ENCODE measurements at regions not wholly inside any gene's neighbourhood (a gene's known extent, or its start where the extent isn't known, plus 50 kb on each side); places are given as distances from the start of the nearest gene placed in this dataset.
A peak's percentile ranks its signal among the peaks of the same experiment; 100 is the strongest.

DNA sequence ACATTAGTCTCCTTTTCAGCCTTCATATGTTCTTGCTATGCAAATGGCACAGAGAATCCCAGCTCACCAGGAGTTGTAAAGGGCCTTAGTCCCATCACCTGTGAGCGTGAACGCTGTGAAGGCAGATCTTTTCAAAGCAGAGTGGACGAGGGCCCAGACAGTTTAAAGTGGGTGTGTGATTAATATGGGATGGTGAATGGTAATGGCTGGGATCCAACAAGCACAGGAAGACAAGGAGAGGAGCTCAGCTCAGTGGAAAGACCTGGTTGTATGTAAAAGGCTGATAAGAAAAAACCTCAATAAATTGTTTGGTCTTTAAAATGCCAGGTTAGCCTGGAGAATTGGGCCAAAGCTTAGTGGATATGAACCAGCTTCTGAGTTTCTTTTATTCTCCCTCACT lies 326.2 kb downstream of the NYAP2 start:
- Histone ChIP-seq H2AFZ (ENCODE audit: low read length) (no peak overlapping the region), H3K36me3 (replicated peaks in 1 of 2; ENCODE audit: control insufficient read depth in 1 of 2, insufficient read depth in 2 of 2, low read length in 2 of 2) (no peaks in the 10 kb centered on the region), H3K4me1 (ENCODE audit: insufficient read depth, low read length) (no peaks in the 10 kb centered on the region), H3K9ac (ENCODE audit: insufficient read depth, low read depth, low read length) (no peak overlapping the region), H4K20me1 (ENCODE audit: insufficient read depth, low read length) (no peaks in the 10 kb centered on the region), H3K4me2 (ENCODE audit: low read depth, low read length) (no peak overlapping the region), H3K27ac (ENCODE audit: extremely low read length, insufficient read depth, low read length) (no peak overlapping the region), H3K4me3 (replicated peaks in 1 of 3; ENCODE audit: insufficient read depth in 1 of 3, low read depth in 2 of 3, low read length in 3 of 3) (no peak overlapping the region), H3K79me2 (ENCODE audit: insufficient read depth, low read length) (no peaks in the 10 kb centered on the region), H3K9me3 (ENCODE audit: low read length) (no peaks in the 10 kb centered on the region), H3K27me3 (ENCODE audit: control insufficient read depth in 1 of 2, insufficient read depth in 2 of 2, low read length in 2 of 2) (no peaks in the 10 kb centered on the region)
- FAIRE-seq (peak; percentile 8), DNase-seq (ENCODE audit: low spot score) (no peak), ATAC-seq (no peak)
- in situ Hi-C loops (cut with HindIII; ENCODE audit: extremely low pct_ligation_motif_present, low pct_unique_long_range_greater_than_20kb) (no loop called here), intact Hi-C loops (cut with micrococcal nuclease; ENCODE audit: unreplicated experiment) (loop anchor here (5.0 kb wide), 1 partner anchor 1527 kb away; no protein-coding TSS in a partner anchor)
- POLR2A ChIA-PET, result no interaction called here
- WGBS (ENCODE audit: low lambda C conversion rate), result 2% methylated on average over 3 of the region's 3 CpGs
- no TSS peak for BruUV-seq (replicated peaks)
- CTCF ChIA-PET (ENCODE audit: low intra/inter-chr PET ratio, low total read pairs), result no interaction called here
- TF ChIP-seq, protein P1, sequence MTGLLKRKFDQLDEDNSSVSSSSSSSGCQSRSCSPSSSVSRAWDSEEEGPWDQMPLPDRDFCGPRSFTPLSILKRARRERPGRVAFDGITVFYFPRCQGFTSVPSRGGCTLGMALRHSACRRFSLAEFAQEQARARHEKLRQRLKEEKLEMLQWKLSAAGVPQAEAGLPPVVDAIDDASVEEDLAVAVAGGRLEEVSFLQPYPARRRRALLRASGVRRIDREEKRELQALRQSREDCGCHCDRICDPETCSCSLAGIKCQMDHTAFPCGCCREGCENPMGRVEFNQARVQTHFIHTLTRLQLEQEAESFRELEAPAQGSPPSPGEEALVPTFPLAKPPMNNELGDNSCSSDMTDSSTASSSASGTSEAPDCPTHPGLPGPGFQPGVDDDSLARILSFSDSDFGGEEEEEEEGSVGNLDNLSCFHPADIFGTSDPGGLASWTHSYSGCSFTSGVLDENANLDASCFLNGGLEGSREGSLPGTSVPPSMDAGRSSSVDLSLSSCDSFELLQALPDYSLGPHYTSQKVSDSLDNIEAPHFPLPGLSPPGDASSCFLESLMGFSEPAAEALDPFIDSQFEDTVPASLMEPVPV (CRISPR knock-in tag; IDR thresholded peaks at IDR 0.05), result no peak
- TF ChIP-seq, protein P2, sequence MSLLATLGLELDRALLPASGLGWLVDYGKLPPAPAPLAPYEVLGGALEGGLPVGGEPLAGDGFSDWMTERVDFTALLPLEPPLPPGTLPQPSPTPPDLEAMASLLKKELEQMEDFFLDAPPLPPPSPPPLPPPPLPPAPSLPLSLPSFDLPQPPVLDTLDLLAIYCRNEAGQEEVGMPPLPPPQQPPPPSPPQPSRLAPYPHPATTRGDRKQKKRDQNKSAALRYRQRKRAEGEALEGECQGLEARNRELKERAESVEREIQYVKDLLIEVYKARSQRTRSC (CRISPR knock-in tag; IDR thresholded peaks at IDR 0.05; ENCODE audit: low read depth), result no peak
- TF ChIP-seq ZNF788 (CRISPR knock-in tag; IDR thresholded peaks at IDR 0.05; ENCODE audit: borderline replicate concordance) (no peak), FOXA1 (IDR thresholded peaks at IDR 0.05) (no peak), FOXA1 (CRISPR knock-in tag; IDR thresholded peaks at IDR 0.05) (no peak), KDM5B (CRISPR knock-in tag; IDR thresholded peaks at IDR 0.05; ENCODE audit: borderline replicate concordance) (no peak), CBFB (CRISPR knock-in tag; IDR thresholded peaks at IDR 0.05) (no peak)
- TF ChIP-seq, protein P3, sequence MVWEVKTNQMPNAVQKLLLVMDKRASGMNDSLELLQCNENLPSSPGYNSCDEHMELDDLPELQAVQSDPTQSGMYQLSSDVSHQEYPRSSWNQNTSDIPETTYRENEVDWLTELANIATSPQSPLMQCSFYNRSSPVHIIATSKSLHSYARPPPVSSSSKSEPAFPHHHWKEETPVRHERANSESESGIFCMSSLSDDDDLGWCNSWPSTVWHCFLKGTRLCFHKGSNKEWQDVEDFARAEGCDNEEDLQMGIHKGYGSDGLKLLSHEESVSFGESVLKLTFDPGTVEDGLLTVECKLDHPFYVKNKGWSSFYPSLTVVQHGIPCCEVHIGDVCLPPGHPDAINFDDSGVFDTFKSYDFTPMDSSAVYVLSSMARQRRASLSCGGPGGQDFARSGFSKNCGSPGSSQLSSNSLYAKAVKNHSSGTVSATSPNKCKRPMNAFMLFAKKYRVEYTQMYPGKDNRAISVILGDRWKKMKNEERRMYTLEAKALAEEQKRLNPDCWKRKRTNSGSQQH (CRISPR knock-in tag; IDR thresholded peaks at IDR 0.05; ENCODE audit: low read depth), result no peak
- TF ChIP-seq, protein P4, sequence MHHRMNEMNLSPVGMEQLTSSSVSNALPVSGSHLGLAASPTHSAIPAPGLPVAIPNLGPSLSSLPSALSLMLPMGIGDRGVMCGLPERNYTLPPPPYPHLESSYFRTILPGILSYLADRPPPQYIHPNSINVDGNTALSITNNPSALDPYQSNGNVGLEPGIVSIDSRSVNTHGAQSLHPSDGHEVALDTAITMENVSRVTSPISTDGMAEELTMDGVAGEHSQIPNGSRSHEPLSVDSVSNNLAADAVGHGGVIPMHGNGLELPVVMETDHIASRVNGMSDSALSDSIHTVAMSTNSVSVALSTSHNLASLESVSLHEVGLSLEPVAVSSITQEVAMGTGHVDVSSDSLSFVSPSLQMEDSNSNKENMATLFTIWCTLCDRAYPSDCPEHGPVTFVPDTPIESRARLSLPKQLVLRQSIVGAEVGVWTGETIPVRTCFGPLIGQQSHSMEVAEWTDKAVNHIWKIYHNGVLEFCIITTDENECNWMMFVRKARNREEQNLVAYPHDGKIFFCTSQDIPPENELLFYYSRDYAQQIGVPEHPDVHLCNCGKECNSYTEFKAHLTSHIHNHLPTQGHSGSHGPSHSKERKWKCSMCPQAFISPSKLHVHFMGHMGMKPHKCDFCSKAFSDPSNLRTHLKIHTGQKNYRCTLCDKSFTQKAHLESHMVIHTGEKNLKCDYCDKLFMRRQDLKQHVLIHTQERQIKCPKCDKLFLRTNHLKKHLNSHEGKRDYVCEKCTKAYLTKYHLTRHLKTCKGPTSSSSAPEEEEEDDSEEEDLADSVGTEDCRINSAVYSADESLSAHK (CRISPR knock-in tag; IDR thresholded peaks at IDR 0.05; ENCODE audit: borderline replicate concordance), result no peak
- TF ChIP-seq, protein P5, sequence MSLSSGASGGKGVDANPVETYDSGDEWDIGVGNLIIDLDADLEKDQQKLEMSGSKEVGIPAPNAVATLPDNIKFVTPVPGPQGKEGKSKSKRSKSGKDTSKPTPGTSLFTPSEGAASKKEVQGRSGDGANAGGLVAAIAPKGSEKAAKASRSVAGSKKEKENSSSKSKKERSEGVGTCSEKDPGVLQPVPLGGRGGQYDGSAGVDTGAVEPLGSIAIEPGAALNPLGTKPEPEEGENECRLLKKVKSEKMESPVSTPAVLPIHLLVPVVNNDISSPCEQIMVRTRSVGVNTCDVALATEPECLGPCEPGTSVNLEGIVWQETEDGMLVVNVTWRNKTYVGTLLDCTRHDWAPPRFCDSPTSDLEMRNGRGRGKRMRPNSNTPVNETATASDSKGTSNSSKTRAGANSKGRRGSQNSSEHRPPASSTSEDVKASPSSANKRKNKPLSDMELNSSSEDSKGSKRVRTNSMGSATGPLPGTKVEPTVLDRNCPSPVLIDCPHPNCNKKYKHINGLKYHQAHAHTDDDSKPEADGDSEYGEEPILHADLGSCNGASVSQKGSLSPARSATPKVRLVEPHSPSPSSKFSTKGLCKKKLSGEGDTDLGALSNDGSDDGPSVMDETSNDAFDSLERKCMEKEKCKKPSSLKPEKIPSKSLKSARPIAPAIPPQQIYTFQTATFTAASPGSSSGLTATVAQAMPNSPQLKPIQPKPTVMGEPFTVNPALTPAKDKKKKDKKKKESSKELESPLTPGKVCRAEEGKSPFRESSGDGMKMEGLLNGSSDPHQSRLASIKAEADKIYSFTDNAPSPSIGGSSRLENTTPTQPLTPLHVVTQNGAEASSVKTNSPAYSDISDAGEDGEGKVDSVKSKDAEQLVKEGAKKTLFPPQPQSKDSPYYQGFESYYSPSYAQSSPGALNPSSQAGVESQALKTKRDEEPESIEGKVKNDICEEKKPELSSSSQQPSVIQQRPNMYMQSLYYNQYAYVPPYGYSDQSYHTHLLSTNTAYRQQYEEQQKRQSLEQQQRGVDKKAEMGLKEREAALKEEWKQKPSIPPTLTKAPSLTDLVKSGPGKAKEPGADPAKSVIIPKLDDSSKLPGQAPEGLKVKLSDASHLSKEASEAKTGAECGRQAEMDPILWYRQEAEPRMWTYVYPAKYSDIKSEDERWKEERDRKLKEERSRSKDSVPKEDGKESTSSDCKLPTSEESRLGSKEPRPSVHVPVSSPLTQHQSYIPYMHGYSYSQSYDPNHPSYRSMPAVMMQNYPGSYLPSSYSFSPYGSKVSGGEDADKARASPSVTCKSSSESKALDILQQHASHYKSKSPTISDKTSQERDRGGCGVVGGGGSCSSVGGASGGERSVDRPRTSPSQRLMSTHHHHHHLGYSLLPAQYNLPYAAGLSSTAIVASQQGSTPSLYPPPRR (CRISPR knock-in tag; IDR thresholded peaks at IDR 0.05; ENCODE audit: borderline replicate concordance), result no peak
